GM21423 (cell line): ENCODE measurements at regions not wholly inside any gene's neighbourhood (a gene's known extent, or its start where the extent isn't known, plus 50 kb on each side); places are given as distances from the start of the nearest gene placed in this dataset.

ENCODE experiments used
- ATAC-seq: cut with Tn5 transposase; IDR thresholded peaks from one replicate; pipeline ENCODE4 v1.9.1; 2021; ENCODE audit warnings: mild to moderate bottlenecking, moderate library complexity; ENCODE audit not compliant: unreplicated experiment

DNA sequence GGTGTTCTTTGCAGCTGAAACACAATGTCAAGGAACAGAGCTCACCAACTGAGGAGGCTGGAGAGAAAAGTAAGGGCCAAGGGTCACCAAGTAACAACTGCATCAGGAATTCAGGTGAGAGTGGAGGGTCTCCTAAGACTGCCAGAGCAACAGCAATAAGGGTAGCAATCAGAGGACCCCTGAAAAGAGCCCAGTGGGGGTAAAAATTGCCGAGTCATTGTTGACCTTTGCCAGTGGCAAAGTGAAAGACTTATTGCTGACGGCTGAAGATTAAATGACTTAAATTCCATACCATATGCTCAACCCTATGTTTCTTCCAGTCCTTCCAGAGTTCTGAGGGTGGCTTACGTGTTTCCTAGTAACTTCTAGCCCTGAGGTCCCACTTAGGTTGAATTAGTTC, 51.9 kb upstream of the ARHGAP42 start:
- no peak for ATAC-seq

DNA sequence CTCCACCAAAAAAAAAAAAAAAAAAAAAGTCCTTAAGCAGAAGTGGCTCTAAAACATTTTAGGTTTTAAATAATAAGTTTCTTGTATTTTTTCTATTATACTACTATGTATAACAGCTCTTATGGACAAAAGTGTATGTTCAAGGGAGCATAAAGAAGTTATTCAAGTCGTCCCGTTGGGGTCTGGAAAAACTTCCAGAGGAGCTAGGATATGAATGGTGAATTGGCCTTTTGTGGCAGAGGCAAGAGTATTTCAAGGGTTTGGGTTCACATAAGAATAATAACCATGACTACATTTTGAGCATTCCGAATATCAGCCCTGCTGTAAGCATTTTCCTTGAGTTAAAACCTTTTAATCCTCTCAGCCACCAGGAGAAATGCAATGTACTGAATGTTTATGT, 50.6 kb upstream of the ARHGAP42 start:
- no peak for ATAC-seq
